GM19324 (cell line): ENCODE measurements at regions not wholly inside any gene's neighbourhood (a gene's known extent, or its start where the extent isn't known, plus 50 kb on each side); places are given as distances from the start of the nearest gene placed in this dataset.

ENCODE experiments used
- ATAC-seq: cut with Tn5 transposase; IDR thresholded peaks from one replicate; pipeline ENCODE4 v1.9.1; 2021; ENCODE audit warnings: mild to moderate bottlenecking, moderate library complexity; ENCODE audit not compliant: unreplicated experiment, low FRiP score

DNA sequence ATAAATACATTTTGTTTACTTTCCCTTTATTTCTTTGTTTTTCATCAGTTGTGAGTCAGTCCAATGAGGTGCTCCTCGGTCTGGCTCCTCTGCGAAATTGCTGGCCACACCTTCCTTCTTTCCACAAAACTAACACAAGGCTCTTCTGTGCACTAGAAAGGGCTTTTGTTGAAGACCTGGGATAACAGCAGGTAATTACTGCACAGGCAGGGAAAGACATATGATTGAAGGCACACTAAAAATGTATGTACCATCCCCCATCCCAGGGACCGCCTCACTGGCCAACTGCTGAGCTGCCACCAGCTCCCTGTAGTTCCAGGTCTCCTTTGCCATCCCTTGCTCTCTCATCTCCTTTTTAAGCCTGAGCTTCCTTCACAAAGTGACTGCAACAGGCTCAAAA, 180.5 kb downstream of the EFNB2 start:
- ATAC-seq = no peak

DNA sequence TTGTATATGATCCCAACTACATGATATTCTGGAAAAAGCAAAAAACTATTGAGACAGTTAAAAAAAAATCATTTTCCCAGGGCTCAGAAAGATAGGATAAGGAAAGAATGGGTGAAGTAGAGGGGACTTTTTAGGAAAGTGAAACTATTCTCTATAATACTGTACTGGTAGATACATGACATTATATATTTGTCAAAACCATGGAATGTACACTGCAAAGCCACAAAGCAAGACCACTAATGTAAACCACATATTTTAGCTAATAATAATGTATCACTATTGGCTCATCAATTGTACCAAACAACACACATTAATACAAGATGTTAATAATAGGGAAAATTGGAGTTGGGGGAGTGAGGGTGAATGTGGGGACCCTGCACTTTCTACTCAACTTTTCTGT, 182.6 kb downstream of the EFNB2 start:
- ATAC-seq = no peak

GRCh38 chr13:106351251-106351650, 184.2 kb downstream of the EFNB2 start:
- ATAC-seq = no peak

DNA sequence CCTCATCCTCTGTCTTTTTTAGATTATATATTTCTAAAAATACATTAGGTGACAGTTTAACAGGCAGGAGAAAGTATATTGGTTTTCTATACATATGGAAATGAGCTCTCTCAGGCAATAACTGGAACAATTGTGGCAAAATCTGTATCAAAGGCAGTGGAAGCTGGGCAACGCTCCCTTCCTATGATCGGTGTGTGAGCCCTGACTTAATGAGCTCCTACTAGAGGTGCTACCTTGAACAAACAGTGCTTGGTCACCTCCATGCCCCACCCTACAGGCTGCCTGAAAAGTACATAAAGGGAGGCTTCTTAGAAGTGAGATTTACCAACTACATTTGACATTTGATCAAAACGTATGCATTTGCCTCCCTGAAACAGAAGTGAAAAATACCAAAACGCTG, 185.3 kb downstream of the EFNB2 start:
- ATAC-seq = no peak

GRCh38 chr13:106349080-106349931, 186.2 kb downstream of the EFNB2 start:
- no peak for ATAC-seq

DNA sequence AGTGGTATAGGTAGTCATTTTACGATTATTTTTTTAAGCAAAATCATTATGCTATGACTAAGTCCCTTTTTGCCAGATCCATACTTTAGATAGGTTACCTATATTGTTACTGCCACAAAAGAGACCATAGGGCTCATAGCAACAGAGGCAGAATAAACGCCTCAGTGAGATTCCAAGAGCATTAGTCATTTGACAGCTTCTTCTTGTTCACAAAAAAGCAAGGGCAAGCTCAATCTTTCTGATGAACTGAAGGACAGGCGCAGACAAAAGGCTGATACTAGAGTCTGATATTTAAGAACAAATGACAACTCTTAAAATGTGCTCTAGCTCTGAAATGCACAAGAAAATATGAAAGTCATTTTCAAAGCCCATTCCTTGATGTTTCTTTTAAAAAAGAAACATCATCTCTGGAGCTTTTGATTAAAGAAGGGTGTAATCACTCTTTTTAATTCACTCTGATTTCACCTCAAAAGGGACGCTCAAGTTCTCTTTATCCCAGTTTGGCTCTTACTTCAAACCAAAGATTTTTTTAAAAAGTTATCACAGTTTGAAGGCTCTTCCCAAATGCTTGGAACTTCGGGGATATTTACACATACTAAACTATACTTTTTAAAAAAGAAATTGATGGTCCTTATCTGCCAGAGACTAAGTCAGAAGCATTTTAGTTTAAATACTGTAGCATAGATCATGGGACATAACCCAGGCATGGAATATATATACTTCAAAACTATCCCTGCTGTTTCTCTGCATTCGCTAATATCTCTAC, 187.2 kb downstream of the EFNB2 start:
- ATAC-seq = no peak

- ATAC-seq = no peak
These were observed 191.1 kb downstream of the EFNB2 start for GRCh38 chr13:106344342-106344741.

DNA sequence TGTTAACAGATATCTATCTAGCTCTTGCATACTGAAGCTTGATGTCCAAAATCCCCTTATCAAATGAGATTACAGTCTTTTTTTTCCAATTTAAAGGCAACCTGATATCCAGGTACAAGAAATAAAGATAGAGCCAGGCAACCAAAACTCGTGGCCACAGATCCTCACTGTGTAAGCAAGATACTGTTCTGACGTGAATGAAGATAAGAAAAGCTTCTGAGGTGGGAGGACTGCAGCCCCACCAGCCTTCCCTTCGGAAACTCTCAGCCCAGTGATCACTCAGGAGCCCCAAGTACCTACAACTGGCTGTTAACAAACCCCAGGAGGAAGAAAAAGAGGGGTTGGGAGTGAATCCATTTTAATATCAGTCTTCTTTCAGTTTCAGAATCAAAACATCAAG, 191.6 kb downstream of the EFNB2 start:
- no peak for ATAC-seq

GRCh38 chr13:106340249-106340648, 195.2 kb downstream of the EFNB2 start:
- no peak for ATAC-seq

- ATAC-seq = no peak
These were observed 198.2 kb downstream of the EFNB2 start for GRCh38 chr13:106337096-106337850.

GRCh38 chr13:106336668-106337067, 198.8 kb downstream of the EFNB2 start:
- no peak for ATAC-seq

DNA sequence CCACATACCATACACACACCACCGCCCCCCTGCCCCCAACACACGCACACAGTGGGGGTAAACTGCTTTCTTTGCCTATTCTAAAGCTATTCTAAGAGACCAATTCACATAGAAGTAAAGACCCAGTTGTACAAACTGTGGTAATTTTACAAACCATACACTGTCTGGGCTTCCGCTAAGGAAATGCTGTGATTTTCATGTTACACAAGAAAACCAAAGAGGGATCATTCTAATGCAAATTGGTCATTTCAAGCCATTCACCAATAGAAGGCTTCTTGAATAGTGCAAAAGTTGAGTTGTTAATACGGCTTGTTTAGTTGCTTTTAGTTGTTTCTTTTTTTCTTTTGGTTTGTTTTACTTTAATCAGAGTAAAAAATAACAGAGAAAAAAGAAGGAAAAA, 202.8 kb downstream of the EFNB2 start:
- no peak for ATAC-seq

GRCh38 chr13:106331116-106331515, 204.3 kb downstream of the EFNB2 start:
- no peak for ATAC-seq

DNA sequence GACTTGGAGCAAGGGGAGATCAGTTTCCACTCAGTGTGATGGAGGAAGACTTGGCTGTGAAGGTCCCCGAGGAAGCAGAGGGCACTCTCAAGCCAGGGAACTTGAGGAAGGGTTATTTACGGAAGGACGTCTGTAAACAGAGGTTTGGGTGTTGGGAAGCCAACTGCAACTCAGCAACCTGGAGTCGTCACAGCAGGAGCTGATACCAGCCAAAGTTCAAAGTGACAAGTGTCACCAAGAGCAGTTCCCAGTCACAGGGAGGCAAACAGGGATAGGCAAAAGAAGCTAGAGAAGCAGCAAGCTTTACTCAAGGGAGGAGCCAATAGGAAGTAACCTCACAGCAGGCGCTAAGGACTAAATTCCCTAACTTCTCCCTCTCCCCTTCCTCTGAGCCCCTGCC, 205.5 kb downstream of the EFNB2 start:
- ATAC-seq = no peak

DNA sequence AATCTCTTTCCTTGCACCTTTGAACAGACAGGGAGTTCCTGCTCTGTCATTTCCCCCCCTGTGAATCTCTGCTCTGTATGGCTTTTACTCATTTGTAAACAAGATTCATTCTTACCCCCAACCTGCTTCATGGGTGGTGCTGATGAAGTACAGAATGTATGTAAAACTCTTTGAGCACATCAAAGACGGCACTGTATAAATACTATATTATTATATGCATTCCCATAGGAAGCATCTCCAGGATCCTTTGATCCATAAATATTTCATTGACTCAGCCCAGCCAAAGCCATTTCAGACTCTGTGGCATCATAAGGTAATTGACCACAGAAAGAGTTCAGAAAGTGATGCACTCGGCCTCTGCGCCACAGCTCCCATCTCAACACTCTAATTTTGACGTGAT, 208.7 kb downstream of the EFNB2 start:
- no peak for ATAC-seq

DNA sequence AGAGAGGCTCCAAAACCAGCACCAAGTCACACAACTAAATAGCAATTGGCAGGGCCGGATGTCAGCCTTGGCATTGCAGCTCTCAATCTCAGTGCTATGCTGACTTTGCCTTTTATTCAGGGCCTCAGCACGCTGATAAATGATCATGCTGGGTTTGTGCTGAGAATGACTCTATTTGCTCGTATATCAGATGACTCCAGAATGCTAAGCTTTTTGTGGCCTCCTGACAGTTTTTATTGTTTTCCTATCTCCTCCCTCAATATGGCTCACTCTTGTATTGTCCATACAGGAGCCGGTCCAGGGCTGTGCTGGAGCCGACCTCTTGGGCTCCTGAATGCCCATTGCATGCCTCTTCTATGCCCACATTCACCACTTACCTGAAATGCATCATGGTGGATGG, 211.0 kb downstream of the EFNB2 start:
- no peak for ATAC-seq

DNA sequence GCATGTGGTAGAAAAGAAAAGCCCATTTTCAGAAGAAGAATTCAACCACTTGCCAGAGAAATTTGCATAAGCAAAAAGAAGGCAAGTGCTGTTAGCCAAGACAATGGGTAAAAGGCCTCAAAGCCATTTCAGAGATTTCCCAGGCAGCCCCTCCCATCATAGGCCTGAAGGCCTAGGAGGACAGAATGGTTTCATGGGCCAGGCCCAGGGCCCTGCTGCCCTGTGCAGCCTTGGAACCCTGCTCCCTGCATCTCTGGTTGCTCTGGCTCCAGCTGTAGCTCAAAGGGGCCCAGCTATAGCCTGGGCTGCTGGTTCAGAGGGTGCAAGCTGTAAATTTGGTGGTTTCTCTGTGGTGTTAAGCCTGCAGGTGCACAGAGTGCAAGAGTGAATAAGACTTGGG, 212.8 kb downstream of the EFNB2 start:
- ATAC-seq = no peak

DNA sequence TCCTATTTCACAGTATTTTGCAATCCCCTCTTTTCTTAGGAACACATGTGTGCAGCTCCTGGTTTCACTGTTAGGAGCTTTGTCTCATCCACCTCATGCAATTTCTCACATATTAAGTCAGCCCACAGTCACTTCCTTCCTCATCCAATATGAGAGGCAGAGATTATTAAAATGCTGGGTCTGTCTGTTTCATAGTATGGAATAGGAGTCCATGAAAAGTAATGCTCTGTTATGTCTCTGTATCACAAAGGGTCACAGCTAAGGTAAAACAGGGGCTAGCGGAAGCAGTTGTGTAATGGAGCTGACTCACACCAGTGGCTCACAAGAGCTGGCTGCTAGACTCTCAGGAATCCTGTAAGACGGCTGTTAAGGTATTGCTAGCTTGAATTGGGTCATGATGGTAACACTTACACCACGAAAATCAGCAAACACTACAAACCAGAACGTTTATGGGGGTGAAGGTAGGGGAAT, 216.5 kb downstream of the EFNB2 start:
- ATAC-seq = no peak

GRCh38 chr13:106314417-106314816, 221.0 kb downstream of the EFNB2 start:
- no peak for ATAC-seq

- ATAC-seq = no peak
These were observed 224.5 kb downstream of the EFNB2 start for GRCh38 chr13:106311004-106311403.

DNA sequence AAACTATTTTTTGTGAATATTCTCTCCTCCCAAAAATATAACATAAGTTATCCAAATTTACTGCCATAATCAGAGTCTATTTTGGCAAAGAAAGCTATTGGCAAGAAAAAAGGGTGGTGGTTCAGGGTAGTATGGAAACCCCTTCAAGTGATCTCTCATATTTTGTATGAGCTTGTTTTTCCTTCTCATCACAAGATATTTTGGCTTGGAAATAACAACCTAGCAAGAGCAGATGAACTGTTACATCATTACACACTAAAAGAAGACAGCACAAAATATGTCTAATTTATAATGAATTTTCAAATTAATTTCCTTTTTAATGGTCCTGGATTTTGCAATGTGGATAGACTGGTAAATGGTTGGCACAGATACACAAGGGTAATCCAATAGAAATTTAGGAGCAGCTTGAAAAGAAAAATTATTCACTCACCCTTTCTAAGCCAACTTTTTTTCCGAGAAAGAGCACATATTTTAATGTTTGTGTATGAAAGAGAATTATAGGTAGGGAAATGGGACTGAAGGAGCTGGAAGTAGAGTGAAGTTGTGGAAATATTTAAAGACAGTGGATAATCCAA, 225.1 kb downstream of the EFNB2 start:
- no peak for ATAC-seq
